Hepatocyte (in vitro differentiated cells): ENCODE measurements at regions not wholly inside any gene's neighbourhood (a gene's known extent, or its start where the extent isn't known, plus 50 kb on each side); places are given as distances from the start of the nearest gene placed in this dataset.

Experiments used
- DNase-seq: peaks from one replicate; pipeline ENCODE4 v3.0.0-alpha.2; 2016; ENCODE audit warnings: low spot score
- H2AFZ ChIP-seq: fragments of 200-600 bp; sonication (generic); 2 replicates; pipeline ENCODE4 v1.6.0; 2016; ENCODE audit warnings: antibody characterized with exemption, mild to moderate bottlenecking
- H3K27ac ChIP-seq: fragments of 200-600 bp; sonication (generic); 2 replicates; pipeline ENCODE4 v1.5.1; 2016; ENCODE audit warnings: mild to moderate bottlenecking
- H3K27me3 ChIP-seq: fragments of 200-600 bp; sonication (generic); 2 replicates; pipeline ENCODE4 v1.6.1; 2016
- H3K36me3 ChIP-seq: fragments of 200-600 bp; sonication (generic); replicated peaks from 2 replicates; pipeline ENCODE4 v1.5.1; 2016; ENCODE audit warnings: low read depth; ENCODE audit not compliant: insufficient read depth
- H3K4me1 ChIP-seq: fragments of 200-600 bp; sonication (generic); 2 replicates; pipeline ENCODE4 v1.5.1; 2016; ENCODE audit warnings: mild to moderate bottlenecking, moderate library complexity; ENCODE audit not compliant: insufficient read depth
- H3K4me2 ChIP-seq: fragments of 200-600 bp; sonication (generic); 2 replicates; pipeline ENCODE4 v1.6.0; 2016
- H3K4me3 ChIP-seq: fragments of 200-600 bp; sonication (generic); 2 replicates; pipeline ENCODE4 v1.5.1; 2016; ENCODE audit warnings: mild to moderate bottlenecking
- H3K79me2 ChIP-seq: fragments of 200-600 bp; sonication (generic); 2 replicates; pipeline ENCODE4 v1.6.0; 2017; ENCODE audit warnings: mild to moderate bottlenecking
- H3K9me2 ChIP-seq: fragments of 200-600 bp; sonication (generic); replicated peaks from 2 replicates; pipeline ENCODE4 v1.6.0; 2017; ENCODE audit warnings: mild to moderate bottlenecking; ENCODE audit not compliant: insufficient read depth
- H3K9me3 ChIP-seq: fragments of 200-600 bp; sonication (generic); 2 replicates; pipeline ENCODE4 v1.5.1; 2016; ENCODE audit warnings: low read depth, mild to moderate bottlenecking
- H4K20me1 ChIP-seq: fragments of 200-600 bp; sonication (generic); 2 replicates; pipeline ENCODE4 v1.6.0; 2016; ENCODE audit warnings: mild to moderate bottlenecking; ENCODE audit not compliant: insufficient read depth, poor library complexity, severe bottlenecking
- EZH2 ChIP-seq: fragments of 200-600 bp; sonication (generic); IDR thresholded peaks from 2 replicates; pipeline ENCODE4 v1.6.1; 2016; ENCODE audit warnings: antibody characterized with exemption, mild to moderate bottlenecking, borderline replicate concordance
- EZH2phosphoT487 ChIP-seq: fragments of 200-600 bp; sonication (generic); IDR thresholded peaks from one replicate; pipeline ENCODE4 v1.6.1; 2018; ENCODE audit warnings: antibody characterized with exemption, mild to moderate bottlenecking, low read depth, moderate library complexity; ENCODE audit not compliant: unreplicated experiment, severe bottlenecking
- WGBS: methylation state at CpG from one replicate; pipeline ENCODE4 v1.1.6; 2016; ENCODE audit warnings: low lambda C conversion rate; ENCODE audit errors: missing lambda C conversion rate; 5-methylcytosine and 5-hydroxymethylcytosine counted together
- TF ChIP-seq, protein P1 (sequence below): fragments of 200-600 bp; sonication (generic); IDR thresholded peaks from 2 replicates; pipeline ENCODE4 v1.5.1; 2016; ENCODE audit warnings: antibody characterized with exemption, mild to moderate bottlenecking; ENCODE audit not compliant: poor library complexity

DNA sequence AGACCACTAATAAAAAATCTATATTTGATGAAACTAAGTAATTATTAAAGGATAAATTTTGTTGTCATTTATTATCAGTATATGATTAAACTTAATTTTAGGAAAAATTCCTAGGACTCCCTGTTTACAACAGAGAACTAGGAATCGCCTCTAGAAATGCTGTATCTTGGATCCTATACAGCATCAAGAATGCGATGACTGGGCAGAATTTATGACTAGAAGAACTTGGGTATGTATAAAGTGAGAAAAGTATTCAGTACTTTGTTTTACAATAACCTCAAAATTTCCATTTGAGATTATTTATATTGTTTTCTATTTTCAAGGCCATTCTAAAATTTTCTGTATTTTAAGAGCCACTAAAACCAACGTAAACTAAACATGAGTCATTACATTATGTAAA lies 82.3 kb upstream of the AGTR1 start:
- Histone ChIP-seq H3K79me2 (no peaks in the 10 kb centered on the region), H3K9me3 (no peaks in the 10 kb centered on the region), H3K4me3 (no peak overlapping the region), H2AFZ (no peak overlapping the region), H4K20me1 (no peaks in the 10 kb centered on the region), H3K27me3 (no peaks in the 10 kb centered on the region), H3K27ac (no peak overlapping the region), H3K36me3 (no peaks in the 10 kb centered on the region), H3K4me2 (no peak overlapping the region), H3K4me1 (no peaks in the 10 kb centered on the region), H3K9me2 (no peaks in the 10 kb centered on the region)
- TF ChIP-seq EZH2phosphoT487 (no peak), EZH2 (no peak)
- TF ChIP-seq, protein P1, sequence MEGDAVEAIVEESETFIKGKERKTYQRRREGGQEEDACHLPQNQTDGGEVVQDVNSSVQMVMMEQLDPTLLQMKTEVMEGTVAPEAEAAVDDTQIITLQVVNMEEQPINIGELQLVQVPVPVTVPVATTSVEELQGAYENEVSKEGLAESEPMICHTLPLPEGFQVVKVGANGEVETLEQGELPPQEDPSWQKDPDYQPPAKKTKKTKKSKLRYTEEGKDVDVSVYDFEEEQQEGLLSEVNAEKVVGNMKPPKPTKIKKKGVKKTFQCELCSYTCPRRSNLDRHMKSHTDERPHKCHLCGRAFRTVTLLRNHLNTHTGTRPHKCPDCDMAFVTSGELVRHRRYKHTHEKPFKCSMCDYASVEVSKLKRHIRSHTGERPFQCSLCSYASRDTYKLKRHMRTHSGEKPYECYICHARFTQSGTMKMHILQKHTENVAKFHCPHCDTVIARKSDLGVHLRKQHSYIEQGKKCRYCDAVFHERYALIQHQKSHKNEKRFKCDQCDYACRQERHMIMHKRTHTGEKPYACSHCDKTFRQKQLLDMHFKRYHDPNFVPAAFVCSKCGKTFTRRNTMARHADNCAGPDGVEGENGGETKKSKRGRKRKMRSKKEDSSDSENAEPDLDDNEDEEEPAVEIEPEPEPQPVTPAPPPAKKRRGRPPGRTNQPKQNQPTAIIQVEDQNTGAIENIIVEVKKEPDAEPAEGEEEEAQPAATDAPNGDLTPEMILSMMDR: no peak
- DNase-seq: no peak
- 77% methylated on average over 3 of the region's 3 CpGs for WGBS

DNA sequence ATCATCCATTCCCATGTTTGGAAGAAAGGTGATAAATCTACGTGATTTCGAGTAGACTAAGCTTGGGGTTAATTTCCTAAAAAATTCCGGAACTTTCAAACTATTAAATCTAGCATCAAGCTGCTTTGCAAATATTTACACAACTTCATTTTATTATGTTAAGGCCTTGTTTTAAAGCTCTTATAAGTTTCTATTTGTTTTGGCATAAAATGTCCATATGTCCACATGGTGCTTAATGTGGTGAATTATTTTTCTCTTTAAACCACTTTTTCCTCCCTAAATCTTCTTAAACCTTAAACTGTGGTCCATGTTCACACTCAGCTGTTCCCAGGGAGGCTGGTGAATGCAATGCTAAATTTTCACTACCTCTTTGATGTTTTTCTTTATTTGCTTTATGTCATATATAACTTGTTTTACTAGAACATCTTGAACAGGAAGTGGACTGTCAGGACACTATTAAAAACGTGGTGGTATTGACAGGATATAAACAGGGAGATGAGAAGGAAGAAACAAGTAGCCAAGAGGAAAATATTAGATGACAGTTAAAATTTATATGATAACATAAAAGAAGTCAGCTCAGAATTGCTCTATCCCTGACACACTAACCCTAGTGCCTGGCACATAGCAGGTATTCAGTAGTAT lies 72.5 kb upstream of the AGTR1 start:
- Histone ChIP-seq H3K4me2 (no peak overlapping the region), H3K9me3 (no peaks in the 10 kb centered on the region), H3K27ac (no peak overlapping the region), H3K4me1 (no peaks in the 10 kb centered on the region), H3K4me3 (no peak overlapping the region), H4K20me1 (no peaks in the 10 kb centered on the region), H3K79me2 (no peaks in the 10 kb centered on the region), H3K36me3 (no peaks in the 10 kb centered on the region), H3K27me3 (no peaks in the 10 kb centered on the region), H3K9me2 (no peaks in the 10 kb centered on the region), H2AFZ (no peak overlapping the region)
- no peak for DNase-seq
- WGBS: 50% methylated on average over 4 of the region's 4 CpGs
- TF ChIP-seq, protein P1: no peak
- TF ChIP-seq EZH2 (no peak), EZH2phosphoT487 (no peak)

DNA sequence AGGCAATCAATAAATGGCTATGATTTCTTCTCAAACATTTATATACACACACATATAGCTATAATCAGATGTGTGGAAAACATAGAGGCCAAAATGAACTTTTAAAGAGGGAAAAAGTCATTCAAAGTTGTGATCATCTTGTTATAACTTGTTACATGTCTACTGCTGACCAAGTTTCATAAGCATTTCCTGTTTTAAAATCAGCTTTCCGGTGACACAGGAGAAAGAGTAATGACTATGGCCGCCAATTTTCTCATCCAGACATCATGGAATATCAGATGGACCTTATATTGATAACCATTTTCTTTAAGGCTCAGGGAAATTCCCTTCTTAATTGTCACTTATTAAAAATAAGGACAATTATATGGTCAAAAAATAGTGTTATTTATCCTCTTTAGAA lies 71.7 kb upstream of the AGTR1 start:
- no peak overlapping the region for H3K4me3 ChIP-seq
- no peaks in the 10 kb centered on the region for H3K27me3 ChIP-seq
- H4K20me1 ChIP-seq: no peaks in the 10 kb centered on the region
- no peak overlapping the region for H3K27ac ChIP-seq
- H3K79me2 ChIP-seq: no peaks in the 10 kb centered on the region
- TF ChIP-seq EZH2phosphoT487: no peak
- TF ChIP-seq, protein P1: no peak
- no peak for TF ChIP-seq EZH2
- H2AFZ ChIP-seq: no peak overlapping the region
- H3K9me3 ChIP-seq: no peaks in the 10 kb centered on the region
- 89% methylated on average over 2 of the region's 2 CpGs for WGBS
- H3K4me1 ChIP-seq: no peaks in the 10 kb centered on the region
- DNase-seq: no peak
- H3K4me2 ChIP-seq: no peak overlapping the region
- no peaks in the 10 kb centered on the region for H3K9me2 ChIP-seq
- no peaks in the 10 kb centered on the region for H3K36me3 ChIP-seq
